Posterior vena cava (tissue), 2 donors: ENCODE measurements at regions not wholly inside any gene's neighbourhood (a gene's known extent, or its start where the extent isn't known, plus 50 kb on each side); places are given as distances from the start of the nearest gene placed in this dataset.
"Not testable (repeated sequence)": the region's sequence is repeated elsewhere in the genome, so short reads cannot be mapped to it uniquely, and the experiment has no call there.

Experiments used
- DNase-seq: peaks from one replicate; pipeline ENCODE4 v3.0.0-alpha.2; 2020; ENCODE audit warnings: low spot score
- intact Hi-C, 2 donors: fragments of 100-400 bp; cut with DNase I; formaldehyde crosslinking; loops; one replicate each; pipeline versions ENCODE4 v1.14.1 to v1.14.2; 2022 to 2023
- donor health status: DM: yes; HTN: yes; CAD: no.
- donor health status: DM: yes; HTN: yes; CAD: no.

DNA sequence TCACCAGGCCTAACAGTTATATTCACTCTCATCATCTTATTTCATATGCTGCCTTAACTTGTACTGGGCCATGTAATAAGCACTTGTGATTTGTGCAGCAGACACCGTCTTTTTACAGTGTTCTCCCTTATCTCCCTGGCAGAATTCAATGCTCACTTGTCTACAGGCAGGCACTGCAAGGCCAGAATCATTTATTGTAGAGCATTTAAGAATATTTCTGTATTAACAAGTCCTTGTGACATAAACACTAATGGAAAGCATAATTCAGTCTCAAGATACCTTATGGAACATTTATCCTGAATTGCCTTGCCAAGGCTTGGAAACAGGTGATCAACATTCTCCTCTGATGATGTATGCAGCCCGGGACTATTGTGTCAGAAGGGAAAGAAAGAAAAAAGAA lies 808.9 kb downstream of the STPG2 start:
- intact Hi-C loops = loop anchor here in 1 of 2 donors (2.0 kb wide), 1 partner anchor 48 kb away; no protein-coding TSS in a partner anchor
- DNase-seq = no peak

DNA sequence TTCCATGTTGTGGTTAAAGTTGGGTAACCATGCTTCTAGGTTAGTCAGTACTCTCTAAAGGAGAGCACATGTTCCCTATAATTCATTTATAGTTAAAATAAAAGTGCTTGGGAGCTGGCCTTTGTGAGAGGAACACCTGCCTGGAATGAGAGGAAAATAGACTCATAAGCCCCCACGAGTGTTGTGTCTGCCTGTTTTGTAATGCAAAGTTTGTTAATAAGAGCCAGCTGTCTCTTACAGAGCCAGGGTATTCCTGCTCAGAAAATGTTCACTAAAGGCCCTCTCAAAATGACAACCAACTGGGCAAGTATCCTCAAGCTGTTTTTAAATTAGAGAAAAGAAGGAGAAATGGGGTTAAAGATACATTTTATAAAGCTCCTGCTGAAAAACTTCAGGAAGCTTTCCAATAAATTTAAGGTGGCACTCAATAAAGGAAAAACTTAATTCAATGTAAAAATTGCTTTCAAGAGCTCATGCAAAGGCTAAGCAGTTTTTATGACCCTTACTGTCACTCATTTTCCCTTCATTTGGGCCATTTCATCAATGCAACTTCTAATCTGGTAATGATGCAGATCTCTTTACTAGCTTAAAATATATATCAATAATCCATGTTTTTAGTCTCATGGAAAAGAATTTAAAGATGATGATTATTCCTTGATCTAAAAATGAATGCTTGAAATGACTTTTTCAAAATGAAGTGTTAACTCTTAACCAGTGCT lies 793.6 kb downstream of the STPG2 start:
- no peak for DNase-seq
- intact Hi-C loops = no loop called here

GRCh38 chr4:97353876-97354275 lies 789.4 kb downstream of the STPG2 start:
- no peak for DNase-seq
- intact Hi-C loops = no loop called here

DNA sequence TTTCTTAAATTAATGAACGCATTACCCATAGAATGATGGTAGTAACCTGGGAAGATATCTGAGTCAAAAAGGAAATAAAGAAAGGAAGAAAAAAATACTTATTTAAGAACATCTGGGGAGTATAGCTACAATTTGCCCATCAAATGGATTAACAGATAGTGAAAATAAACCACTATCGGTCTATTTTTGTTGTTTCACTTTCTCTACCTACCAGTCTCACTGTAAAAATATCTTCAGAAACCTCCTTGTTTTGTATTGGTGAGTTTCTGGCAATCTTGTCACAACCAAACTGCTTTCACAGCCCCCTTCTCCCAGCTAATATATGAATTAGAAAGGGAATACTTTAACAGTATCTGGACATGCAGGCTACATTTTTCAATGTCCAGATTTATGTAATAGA lies 783.5 kb downstream of the STPG2 start:
- no peak for DNase-seq
- intact Hi-C loops = no loop called here

DNA sequence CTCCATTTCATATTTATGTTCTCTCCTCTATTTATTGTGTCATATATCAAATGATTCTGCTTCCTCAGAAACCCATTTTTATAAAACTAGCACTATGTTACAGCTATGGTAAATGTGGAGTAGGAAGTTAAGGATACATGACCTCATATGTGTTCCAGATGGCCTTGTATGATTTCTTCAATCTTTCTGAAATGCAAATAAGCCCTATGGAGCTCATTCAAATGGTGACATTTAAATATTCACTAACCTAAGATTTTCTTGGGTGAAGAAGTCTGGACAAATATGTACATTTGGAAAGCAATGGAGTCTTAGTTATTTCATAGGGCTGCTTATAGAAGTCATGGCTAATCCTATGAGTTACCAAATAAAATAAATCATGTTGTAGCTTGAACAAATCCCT lies 782.5 kb downstream of the STPG2 start:
- intact Hi-C loops = no loop called here
- DNase-seq = no peak

DNA sequence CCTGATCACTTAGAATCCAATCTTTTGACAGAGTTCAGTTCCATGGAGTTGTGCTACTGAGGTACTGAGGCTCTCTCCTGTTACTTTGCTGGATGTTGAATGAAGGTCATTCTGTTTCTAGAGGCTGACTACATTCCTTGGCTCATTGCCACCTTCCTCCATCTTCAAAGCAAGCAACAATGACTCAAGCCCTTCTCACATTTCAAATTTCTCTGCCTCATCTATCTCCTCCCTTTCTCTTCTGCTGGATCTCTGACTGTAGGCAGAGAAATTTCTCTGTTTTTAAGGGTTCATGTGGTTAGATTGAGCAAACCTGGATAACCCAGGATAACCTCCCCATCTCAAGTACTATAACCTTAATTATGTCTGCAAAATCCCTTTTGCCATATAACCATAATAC lies 775.4 kb downstream of the STPG2 start:
- DNase-seq = no peak
- intact Hi-C loops = no loop called here

GRCh38 chr4:97370568-97370967 lies 772.7 kb downstream of the STPG2 start:
- no peak for DNase-seq
- intact Hi-C loops = no loop called here

DNA sequence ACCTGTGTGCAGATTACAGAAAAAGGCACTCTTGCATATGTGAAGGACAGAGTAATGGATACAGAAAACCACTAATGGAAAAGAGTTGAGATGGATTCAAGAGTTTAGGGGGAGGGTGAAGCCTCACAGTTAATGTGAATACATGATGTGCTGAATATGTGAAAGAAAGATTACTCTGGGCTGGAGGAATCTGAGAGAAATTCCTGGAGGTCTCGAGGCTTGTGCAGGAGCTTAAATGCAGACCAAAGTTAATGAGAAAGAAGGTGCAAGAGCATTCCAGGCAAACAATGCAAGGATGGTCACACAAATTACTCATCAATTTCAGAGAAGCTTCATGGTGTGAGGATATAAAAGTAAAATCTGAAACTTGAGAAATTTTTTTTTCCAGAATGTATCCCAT lies 768.8 kb downstream of the STPG2 start:
- intact Hi-C loops = no loop called here
- DNase-seq = no peak

GRCh38 chr4:97386969-97387368 lies 756.3 kb downstream of the STPG2 start:
- intact Hi-C loops = no loop called here
- no peak for DNase-seq

DNA sequence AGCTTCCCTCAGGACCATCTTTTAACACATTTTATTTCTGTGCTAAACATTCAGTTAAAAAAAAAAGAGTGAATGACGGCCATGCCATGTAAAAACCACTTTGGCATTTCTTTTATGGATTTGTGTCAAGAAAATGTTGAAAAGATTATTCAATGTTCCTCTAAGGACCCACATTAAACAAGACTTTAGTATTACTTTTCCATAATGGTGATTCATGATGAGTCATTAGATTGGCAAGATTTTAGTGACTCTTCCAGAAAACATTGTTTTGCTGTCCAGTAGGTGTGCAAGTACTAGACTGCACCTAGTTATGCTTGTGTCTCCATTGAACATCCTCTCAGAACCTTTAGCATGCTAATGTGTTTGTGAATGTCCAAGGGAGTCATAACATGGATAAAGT lies 748.6 kb downstream of the STPG2 start:
- no peak for DNase-seq
- intact Hi-C loops = no loop called here

GRCh38 chr4:97396097-97396496 lies 747.2 kb downstream of the STPG2 start:
- no peak for DNase-seq
- intact Hi-C loops = no loop called here

GRCh38 chr4:97396605-97397004 lies 746.7 kb downstream of the STPG2 start:
- no peak for DNase-seq
- intact Hi-C loops = no loop called here

GRCh38 chr4:97404876-97405523 lies 738.3 kb downstream of the STPG2 start:
- intact Hi-C loops = no loop called here
- DNase-seq = no peak

DNA sequence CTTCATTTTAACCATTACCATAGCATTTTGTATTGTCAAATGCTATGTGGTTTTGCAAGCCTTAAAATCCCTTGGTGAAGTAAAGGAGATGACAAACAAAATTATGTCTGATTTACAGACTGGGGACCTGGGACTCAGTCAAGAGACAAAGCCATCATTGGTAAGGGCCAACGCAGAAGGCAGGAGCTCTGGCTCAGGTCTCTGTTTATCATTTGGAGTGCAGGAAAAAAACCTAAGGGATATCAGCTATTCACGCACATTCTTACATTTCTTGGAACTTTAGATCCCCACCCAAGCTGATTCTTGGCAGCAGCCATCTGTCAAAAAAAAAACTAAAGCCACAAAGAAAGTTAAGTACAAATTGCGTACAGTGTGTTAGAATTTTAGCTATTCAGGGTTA lies 731.9 kb downstream of the STPG2 start:
- DNase-seq = no peak
- intact Hi-C loops = no loop called here

- intact Hi-C loops = no loop called here
- DNase-seq = no peak
Measured at GRCh38 chr4:97412331-97412730, 730.9 kb downstream of the STPG2 start.

GRCh38 chr4:97414161-97414560 lies 729.1 kb downstream of the STPG2 start:
- DNase-seq = no peak
- intact Hi-C loops = no loop called here

- DNase-seq = no peak
- intact Hi-C loops = no loop called here
Measured at GRCh38 chr4:97432551-97432950, 710.7 kb downstream of the STPG2 start.

- intact Hi-C loops = not testable (repeated sequence)
- peak; percentile 58 for DNase-seq
Measured at GRCh38 chr4:97437998-97438705, 705.1 kb downstream of the STPG2 start.

DNA sequence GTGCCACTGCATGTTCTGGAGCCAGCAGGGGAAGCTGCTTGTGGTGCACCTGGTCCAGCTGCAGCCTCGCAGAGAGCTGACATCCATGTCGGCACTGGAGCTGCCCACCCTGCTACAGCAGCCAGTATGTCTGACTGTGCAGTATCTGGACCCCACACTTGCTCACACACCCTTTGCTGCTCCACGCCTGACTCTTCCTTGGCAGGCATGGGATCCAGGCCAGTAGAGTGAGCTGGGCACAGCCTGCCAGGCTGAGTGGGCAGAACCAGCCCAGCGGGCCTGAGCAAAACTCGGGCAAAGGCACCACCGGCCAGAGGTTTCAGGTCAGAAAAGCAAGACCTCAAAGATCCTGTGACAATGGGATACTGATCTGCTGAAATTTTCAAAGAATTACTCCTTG lies 690.1 kb downstream of the STPG2 start:
- DNase-seq = no peak
- intact Hi-C loops = no loop called here

GRCh38 chr4:97457253-97457652 lies 686.0 kb downstream of the STPG2 start:
- no peak for DNase-seq
- intact Hi-C loops = no loop called here

DNA sequence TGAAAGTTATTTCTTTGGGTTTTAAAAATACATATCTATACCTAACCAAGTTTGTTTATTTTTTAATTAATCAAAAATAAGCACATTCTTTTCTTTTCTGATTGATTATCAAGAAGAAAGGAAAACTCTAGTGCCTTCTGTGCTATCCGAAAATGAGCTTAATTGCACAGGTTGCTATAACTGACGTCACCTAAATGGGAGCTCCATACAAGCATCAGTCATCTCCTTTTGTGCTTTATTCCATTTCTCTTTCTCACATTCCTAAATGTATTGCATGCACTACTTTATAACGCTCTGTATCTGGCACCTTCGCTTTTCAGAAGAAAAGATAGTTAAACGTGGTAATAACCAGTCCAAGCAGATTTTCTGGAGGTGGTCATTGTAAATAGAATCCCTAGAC lies 675.0 kb downstream of the STPG2 start:
- no peak for DNase-seq
- intact Hi-C loops = no loop called here
